ENCODE measurements at regions not wholly inside any gene's neighbourhood (a gene's known extent, or its start where the extent isn't known, plus 50 kb on each side); places are given as distances from the start of the nearest gene placed in this dataset.

DNA sequence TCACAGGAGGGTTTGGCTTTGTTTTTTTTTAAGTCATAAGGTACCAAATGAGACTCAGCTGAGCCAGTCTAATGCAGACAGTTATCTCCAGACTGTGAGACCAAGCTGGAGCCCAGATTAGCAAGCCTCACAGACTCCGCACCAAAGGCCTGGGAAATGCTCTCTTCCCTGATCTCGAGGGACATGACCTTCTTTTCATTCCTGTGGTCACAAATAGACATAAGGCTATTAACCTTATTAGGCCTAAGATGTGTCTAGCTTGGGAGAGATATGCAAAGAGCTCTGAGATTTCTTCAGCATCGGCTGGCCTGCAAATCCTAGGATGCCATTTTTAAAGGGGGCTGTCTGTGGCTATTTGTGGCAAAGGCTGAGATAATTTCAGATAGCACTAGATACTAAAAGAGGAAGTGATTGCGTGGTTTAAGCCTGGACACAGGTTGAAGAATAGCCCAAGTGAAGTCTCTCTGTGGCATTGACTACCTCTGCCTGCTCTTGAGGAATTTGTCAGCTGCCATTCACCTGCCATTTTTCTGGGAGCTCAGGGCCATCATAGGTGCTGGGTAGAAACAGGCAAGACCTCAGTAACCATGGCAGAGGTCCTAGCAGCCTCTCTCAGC lies 301.3 kb downstream of the SIPA1L2 start:
- TF ChIP-seq, protein P1, sequence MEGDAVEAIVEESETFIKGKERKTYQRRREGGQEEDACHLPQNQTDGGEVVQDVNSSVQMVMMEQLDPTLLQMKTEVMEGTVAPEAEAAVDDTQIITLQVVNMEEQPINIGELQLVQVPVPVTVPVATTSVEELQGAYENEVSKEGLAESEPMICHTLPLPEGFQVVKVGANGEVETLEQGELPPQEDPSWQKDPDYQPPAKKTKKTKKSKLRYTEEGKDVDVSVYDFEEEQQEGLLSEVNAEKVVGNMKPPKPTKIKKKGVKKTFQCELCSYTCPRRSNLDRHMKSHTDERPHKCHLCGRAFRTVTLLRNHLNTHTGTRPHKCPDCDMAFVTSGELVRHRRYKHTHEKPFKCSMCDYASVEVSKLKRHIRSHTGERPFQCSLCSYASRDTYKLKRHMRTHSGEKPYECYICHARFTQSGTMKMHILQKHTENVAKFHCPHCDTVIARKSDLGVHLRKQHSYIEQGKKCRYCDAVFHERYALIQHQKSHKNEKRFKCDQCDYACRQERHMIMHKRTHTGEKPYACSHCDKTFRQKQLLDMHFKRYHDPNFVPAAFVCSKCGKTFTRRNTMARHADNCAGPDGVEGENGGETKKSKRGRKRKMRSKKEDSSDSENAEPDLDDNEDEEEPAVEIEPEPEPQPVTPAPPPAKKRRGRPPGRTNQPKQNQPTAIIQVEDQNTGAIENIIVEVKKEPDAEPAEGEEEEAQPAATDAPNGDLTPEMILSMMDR (IDR thresholded peaks at IDR 0.05; ENCODE audit: poor library complexity, severe bottlenecking): no peak
- TF ChIP-seq, protein P2, sequence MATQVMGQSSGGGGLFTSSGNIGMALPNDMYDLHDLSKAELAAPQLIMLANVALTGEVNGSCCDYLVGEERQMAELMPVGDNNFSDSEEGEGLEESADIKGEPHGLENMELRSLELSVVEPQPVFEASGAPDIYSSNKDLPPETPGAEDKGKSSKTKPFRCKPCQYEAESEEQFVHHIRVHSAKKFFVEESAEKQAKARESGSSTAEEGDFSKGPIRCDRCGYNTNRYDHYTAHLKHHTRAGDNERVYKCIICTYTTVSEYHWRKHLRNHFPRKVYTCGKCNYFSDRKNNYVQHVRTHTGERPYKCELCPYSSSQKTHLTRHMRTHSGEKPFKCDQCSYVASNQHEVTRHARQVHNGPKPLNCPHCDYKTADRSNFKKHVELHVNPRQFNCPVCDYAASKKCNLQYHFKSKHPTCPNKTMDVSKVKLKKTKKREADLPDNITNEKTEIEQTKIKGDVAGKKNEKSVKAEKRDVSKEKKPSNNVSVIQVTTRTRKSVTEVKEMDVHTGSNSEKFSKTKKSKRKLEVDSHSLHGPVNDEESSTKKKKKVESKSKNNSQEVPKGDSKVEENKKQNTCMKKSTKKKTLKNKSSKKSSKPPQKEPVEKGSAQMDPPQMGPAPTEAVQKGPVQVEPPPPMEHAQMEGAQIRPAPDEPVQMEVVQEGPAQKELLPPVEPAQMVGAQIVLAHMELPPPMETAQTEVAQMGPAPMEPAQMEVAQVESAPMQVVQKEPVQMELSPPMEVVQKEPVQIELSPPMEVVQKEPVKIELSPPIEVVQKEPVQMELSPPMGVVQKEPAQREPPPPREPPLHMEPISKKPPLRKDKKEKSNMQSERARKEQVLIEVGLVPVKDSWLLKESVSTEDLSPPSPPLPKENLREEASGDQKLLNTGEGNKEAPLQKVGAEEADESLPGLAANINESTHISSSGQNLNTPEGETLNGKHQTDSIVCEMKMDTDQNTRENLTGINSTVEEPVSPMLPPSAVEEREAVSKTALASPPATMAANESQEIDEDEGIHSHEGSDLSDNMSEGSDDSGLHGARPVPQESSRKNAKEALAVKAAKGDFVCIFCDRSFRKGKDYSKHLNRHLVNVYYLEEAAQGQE (IDR thresholded peaks at IDR 0.05; ENCODE audit: borderline replicate concordance): no peak
- no peak for TF ChIP-seq EZH2 (IDR thresholded peaks at IDR 0.05; ENCODE audit: borderline replicate concordance, insufficient read depth, low read length, poor library complexity, severe bottlenecking)
- no peak for TF ChIP-seq POLR2AphosphoS5 (IDR thresholded peaks at IDR 0.05)
